ENCODE measurements at regions not wholly inside any gene's neighbourhood (a gene's known extent, or its start where the extent isn't known, plus 50 kb on each side); places are given as distances from the start of the nearest gene placed in this dataset.

DNA sequence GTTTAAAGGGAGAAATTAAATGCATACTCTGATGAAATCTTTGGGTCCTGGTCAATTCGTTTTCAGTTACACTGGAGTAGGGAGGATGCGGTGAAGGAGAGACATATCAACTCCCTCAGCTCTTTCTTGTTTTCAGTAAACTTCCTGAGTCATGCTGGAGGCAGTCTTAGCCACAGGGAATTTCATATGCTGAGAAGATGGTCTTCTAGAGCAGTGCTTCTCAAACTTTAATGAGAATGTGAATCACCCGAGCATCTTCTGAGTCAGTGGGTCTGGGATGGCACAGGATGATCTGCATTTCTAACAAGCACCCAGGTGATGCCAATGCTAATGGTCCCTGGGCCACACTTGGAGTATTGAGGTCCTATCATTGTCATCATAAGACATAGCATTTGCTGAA is 214.5 kb downstream of the KIT start:
- Histone ChIP-seq H3K36me3 (ENCODE audit: control insufficient read depth, insufficient read depth, low read length) (no peaks in the 10 kb centered on the region), H3K9me3 (ENCODE audit: control insufficient read depth, insufficient read depth, low read depth, low read length) (no peaks in the 10 kb centered on the region), H3K27me3 (ENCODE audit: control insufficient read depth, insufficient read depth, low read length) (no peaks in the 10 kb centered on the region), H3K4me3 (ENCODE audit: low read depth in 2 of 2, low read length in 2 of 2) (no peak overlapping the region), H3K27ac (ENCODE audit: low read length) (no peak overlapping the region), H3K4me1 (ENCODE audit: control insufficient read depth, insufficient read depth, low read length) (no peaks in the 10 kb centered on the region)
- in situ Hi-C loops (cut with HindIII; ENCODE audit: low pct_unique_long_range_greater_than_20kb, low sequenced_read_pairs) = no loop called here
- no TSS peak for BruUV-seq (replicated peaks)
- CTCF ChIA-PET = no interaction called here
- intact Hi-C loops (cut with micrococcal nuclease; ENCODE audit: unreplicated experiment) = no loop called here
- POLR2A ChIA-PET = no interaction called here
- DNase-seq (ENCODE audit: low read depth, low spot score) = no peak
- no peak for ATAC-seq
- no peak for TF ChIP-seq TCF7L2 (IDR thresholded peaks at IDR 0.05; ENCODE audit: low read depth, low read length)
- TF ChIP-seq POLR2AphosphoS5 (IDR thresholded peaks at IDR 0.05; ENCODE audit: low read depth, low read length) = no peak
- TF ChIP-seq, protein P1, sequence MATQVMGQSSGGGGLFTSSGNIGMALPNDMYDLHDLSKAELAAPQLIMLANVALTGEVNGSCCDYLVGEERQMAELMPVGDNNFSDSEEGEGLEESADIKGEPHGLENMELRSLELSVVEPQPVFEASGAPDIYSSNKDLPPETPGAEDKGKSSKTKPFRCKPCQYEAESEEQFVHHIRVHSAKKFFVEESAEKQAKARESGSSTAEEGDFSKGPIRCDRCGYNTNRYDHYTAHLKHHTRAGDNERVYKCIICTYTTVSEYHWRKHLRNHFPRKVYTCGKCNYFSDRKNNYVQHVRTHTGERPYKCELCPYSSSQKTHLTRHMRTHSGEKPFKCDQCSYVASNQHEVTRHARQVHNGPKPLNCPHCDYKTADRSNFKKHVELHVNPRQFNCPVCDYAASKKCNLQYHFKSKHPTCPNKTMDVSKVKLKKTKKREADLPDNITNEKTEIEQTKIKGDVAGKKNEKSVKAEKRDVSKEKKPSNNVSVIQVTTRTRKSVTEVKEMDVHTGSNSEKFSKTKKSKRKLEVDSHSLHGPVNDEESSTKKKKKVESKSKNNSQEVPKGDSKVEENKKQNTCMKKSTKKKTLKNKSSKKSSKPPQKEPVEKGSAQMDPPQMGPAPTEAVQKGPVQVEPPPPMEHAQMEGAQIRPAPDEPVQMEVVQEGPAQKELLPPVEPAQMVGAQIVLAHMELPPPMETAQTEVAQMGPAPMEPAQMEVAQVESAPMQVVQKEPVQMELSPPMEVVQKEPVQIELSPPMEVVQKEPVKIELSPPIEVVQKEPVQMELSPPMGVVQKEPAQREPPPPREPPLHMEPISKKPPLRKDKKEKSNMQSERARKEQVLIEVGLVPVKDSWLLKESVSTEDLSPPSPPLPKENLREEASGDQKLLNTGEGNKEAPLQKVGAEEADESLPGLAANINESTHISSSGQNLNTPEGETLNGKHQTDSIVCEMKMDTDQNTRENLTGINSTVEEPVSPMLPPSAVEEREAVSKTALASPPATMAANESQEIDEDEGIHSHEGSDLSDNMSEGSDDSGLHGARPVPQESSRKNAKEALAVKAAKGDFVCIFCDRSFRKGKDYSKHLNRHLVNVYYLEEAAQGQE (IDR thresholded peaks at IDR 0.05; ENCODE audit: insufficient read depth in 1 of 2, low read depth in 2 of 2, low read length in 1 of 2) = no peak
- no peak for TF ChIP-seq SIN3A (IDR thresholded peaks at IDR 0.05; ENCODE audit: borderline replicate concordance, insufficient read depth, low read depth, low read length)
- TF ChIP-seq, protein P2, sequence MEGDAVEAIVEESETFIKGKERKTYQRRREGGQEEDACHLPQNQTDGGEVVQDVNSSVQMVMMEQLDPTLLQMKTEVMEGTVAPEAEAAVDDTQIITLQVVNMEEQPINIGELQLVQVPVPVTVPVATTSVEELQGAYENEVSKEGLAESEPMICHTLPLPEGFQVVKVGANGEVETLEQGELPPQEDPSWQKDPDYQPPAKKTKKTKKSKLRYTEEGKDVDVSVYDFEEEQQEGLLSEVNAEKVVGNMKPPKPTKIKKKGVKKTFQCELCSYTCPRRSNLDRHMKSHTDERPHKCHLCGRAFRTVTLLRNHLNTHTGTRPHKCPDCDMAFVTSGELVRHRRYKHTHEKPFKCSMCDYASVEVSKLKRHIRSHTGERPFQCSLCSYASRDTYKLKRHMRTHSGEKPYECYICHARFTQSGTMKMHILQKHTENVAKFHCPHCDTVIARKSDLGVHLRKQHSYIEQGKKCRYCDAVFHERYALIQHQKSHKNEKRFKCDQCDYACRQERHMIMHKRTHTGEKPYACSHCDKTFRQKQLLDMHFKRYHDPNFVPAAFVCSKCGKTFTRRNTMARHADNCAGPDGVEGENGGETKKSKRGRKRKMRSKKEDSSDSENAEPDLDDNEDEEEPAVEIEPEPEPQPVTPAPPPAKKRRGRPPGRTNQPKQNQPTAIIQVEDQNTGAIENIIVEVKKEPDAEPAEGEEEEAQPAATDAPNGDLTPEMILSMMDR (IDR thresholded peaks at IDR 0.05) = no peak

DNA sequence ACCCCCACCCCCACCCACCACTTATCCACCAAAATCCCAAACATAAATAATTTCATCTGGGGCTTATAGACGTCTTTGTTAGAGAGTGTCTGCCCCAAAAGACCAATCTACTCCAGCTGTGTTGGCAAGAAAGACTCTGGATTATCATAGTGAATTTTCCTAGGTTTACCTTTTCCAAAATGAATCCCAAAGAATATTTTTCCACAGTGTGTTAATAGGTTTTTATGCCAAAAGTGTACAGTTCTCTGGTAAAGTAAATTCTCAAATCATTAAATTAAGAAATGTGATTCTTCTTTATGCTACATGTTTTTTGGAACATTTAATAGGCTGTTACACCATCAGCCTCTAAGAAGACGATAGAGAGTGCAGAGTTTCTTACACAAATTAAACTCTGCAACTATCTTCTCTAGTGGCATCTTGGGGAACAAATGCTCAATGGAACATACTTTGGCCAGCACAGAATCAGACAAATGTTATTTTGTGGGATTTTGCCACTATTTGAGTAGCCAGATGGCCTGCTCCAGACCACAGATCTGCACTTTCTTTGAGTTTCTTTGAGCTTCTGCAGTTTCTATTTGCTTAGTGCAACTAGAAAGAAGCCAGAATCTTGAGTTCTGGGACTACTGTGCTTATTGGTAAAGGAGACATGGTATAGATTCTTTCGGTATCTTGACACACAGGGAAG is 206.0 kb downstream of the KIT start:
- H3K4me3 ChIP-seq (ENCODE audit: low read depth in 2 of 2, low read length in 2 of 2) = no peak overlapping the region
- BruUV-seq (replicated peaks) = no TSS peak
- intact Hi-C loops (cut with micrococcal nuclease; ENCODE audit: unreplicated experiment) (no loop called here), in situ Hi-C loops (cut with HindIII; ENCODE audit: low pct_unique_long_range_greater_than_20kb, low sequenced_read_pairs) (no loop called here)
- TF ChIP-seq, protein P2 (IDR thresholded peaks at IDR 0.05) = no peak
- TF ChIP-seq, protein P1 (IDR thresholded peaks at IDR 0.05; ENCODE audit: insufficient read depth in 1 of 2, low read depth in 2 of 2, low read length in 1 of 2) = no peak
- DNase-seq (ENCODE audit: low read depth, low spot score) (no peak), ATAC-seq (no peak)
- ChIA-PET POLR2A (no interaction called here), CTCF (no interaction called here)
- no peaks in the 10 kb centered on the region for H3K9me3 ChIP-seq (ENCODE audit: control insufficient read depth, insufficient read depth, low read depth, low read length)
- no peaks in the 10 kb centered on the region for H3K36me3 ChIP-seq (ENCODE audit: control insufficient read depth, insufficient read depth, low read length)
- no peak overlapping the region for H3K27ac ChIP-seq (ENCODE audit: low read length)
- H3K4me1 ChIP-seq (ENCODE audit: control insufficient read depth, insufficient read depth, low read length) = no peaks in the 10 kb centered on the region
- no peaks in the 10 kb centered on the region; the same call in 1 of the 2 replicates for H3K27me3 ChIP-seq (ENCODE audit: control insufficient read depth, insufficient read depth, low read length)

All from Panc1 (cell line).